ENCODE measurements at regions not wholly inside any gene's neighbourhood (a gene's known extent, or its start where the extent isn't known, plus 50 kb on each side); places are given as distances from the start of the nearest gene placed in this dataset.

DNA sequence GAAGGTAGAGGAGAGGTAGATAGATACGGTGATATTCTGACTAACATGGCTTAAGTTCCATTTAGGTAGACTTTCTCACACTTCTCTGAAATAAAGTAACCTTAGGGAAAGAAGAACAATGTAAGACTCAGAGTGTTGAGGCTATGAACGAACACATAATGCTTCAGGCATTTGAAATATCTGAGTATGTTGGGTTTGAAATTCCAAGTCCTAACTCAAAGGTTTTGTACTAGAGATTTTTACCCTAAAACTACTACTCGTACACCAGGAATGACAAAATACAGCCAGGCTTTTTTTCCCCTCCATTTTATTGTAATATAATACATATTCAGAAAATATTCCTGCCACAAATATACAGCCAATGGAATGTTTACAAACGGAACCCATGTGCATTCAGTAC is 592.6 kb downstream of the ETS1 start:
- H3K27ac ChIP-seq (ENCODE audit: low read depth, low read length) = no peak overlapping the region
- H3K9ac ChIP-seq (ENCODE audit: extremely low read depth, low read length, poor library complexity, severe bottlenecking) = no peak overlapping the region
- TF ChIP-seq, protein P1, sequence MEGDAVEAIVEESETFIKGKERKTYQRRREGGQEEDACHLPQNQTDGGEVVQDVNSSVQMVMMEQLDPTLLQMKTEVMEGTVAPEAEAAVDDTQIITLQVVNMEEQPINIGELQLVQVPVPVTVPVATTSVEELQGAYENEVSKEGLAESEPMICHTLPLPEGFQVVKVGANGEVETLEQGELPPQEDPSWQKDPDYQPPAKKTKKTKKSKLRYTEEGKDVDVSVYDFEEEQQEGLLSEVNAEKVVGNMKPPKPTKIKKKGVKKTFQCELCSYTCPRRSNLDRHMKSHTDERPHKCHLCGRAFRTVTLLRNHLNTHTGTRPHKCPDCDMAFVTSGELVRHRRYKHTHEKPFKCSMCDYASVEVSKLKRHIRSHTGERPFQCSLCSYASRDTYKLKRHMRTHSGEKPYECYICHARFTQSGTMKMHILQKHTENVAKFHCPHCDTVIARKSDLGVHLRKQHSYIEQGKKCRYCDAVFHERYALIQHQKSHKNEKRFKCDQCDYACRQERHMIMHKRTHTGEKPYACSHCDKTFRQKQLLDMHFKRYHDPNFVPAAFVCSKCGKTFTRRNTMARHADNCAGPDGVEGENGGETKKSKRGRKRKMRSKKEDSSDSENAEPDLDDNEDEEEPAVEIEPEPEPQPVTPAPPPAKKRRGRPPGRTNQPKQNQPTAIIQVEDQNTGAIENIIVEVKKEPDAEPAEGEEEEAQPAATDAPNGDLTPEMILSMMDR (conservative IDR thresholded peaks at IDR 0.05) = no peak

DNA sequence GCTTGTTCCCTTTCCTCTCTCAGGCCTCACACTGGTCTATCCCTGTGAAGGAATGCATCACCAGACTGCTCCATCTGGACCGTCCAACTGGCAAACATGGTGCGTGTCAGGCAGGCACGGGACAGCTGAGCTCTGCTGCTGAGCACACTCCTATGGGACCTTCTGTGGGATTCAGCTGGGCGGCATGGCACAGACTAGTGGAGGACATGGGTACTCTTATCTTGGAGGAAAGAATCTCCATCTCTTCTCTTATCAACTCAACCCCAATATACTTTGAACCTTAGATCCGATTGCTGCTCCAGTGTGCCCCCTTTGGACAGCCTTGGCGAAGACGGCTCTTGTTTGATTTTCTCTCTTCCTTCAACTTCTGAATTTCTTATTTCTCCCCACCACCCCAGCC is 593.6 kb downstream of the ETS1 start:
- WGBS, 2 experiments (ENCODE audit: insufficient coverage in 1 of 2, insufficient read length in 1 of 2) = 94 to 97% methylated on average over 6 to 7 of the region's 7 CpGs
- no peak overlapping the region for H3K9ac ChIP-seq (ENCODE audit: extremely low read depth, low read length, poor library complexity, severe bottlenecking)
- no peak overlapping the region for H3K27ac ChIP-seq (ENCODE audit: low read depth, low read length)
- no peaks in the 10 kb centered on the region for H3K27me3 Mint-ChIP-seq (ENCODE audit: insufficient read depth)
- H3K27me3 ChIP-seq (ENCODE audit: control insufficient read depth, insufficient read depth, low read length, poor library complexity, severe bottlenecking) = no peaks in the 10 kb centered on the region
- no peak overlapping the region for H3K4me3 Mint-ChIP-seq
- H3K4me1 ChIP-seq (ENCODE audit: control insufficient read depth, insufficient read depth, low read length) = peaks cover 11% of the 10 kb centered on the region
- H3K4me3 ChIP-seq (ENCODE audit: low read length) = no peak overlapping the region
- no peaks in the 10 kb centered on the region for H3K9me3 ChIP-seq (ENCODE audit: control insufficient read depth, low read length)
- H3K9me3 Mint-ChIP-seq = no peaks in the 10 kb centered on the region
- no peaks in the 10 kb centered on the region for H3K36me3 ChIP-seq (ENCODE audit: control insufficient read depth, insufficient read depth, low read length)
- TF ChIP-seq, protein P1 (conservative IDR thresholded peaks at IDR 0.05) = peak; percentile 70
- no peak overlapping the region for H3K27ac Mint-ChIP-seq
- H3K36me3 Mint-ChIP-seq (ENCODE audit: low read depth) = no peaks in the 10 kb centered on the region
- peak; percentile 76 for DNase-seq
- H3K4me1 Mint-ChIP-seq = peaks cover 23% of the 10 kb centered on the region

More for the DNA sequence above, 592.6 kb downstream of the ETS1 start:
- Mint-ChIP-seq H3K36me3 (ENCODE audit: low read depth) (no peaks in the 10 kb centered on the region), H3K27me3 (ENCODE audit: insufficient read depth) (no peaks in the 10 kb centered on the region), H3K4me1 (peaks cover 20% of the 10 kb centered on the region), H3K4me3 (no peak overlapping the region), H3K27ac (no peak overlapping the region), H3K9me3 (no peaks in the 10 kb centered on the region)
- Histone ChIP-seq H3K9me3 (ENCODE audit: control insufficient read depth, low read length) (no peaks in the 10 kb centered on the region), H3K4me3 (ENCODE audit: low read length) (no peak overlapping the region), H3K36me3 (ENCODE audit: control insufficient read depth, insufficient read depth, low read length) (no peaks in the 10 kb centered on the region), H3K4me1 (ENCODE audit: control insufficient read depth, insufficient read depth, low read length) (peaks cover 9% of the 10 kb centered on the region), H3K27me3 (ENCODE audit: control insufficient read depth, insufficient read depth, low read length, poor library complexity, severe bottlenecking) (no peaks in the 10 kb centered on the region)
- 81 to 100% methylated on average over 1 to 4 of the region's 4 CpGs for WGBS, 2 experiments (ENCODE audit: insufficient coverage in 1 of 2, insufficient read length in 1 of 2)
- no peak for DNase-seq

DNA sequence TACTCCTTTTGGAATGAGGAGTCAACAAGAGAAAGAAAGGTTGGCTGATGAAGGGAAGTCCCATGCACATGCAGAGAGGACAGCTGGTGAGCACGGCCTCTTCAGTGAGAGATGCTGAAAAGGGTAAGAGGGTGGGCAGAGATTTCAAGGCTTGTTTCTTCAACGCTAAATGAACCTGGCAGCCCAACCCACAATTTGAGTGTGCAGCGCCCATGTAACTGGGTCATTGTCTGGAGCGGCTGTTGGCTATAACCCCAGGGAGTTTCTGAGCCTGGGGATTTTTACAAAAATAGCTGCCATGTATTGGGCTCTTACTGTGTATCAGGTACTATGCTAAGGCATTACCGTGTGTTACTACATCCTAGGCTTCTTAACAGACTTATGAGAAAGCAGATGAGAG is 594.1 kb downstream of the ETS1 start:
- no peaks in the 10 kb centered on the region for H3K9me3 ChIP-seq (ENCODE audit: control insufficient read depth, low read length)
- 89 to 90% methylated on average over 5 of the region's 5 CpGs for WGBS, 2 experiments (ENCODE audit: insufficient coverage in 1 of 2, insufficient read length in 1 of 2)
- TF ChIP-seq, protein P1 (conservative IDR thresholded peaks at IDR 0.05) = no peak
- no peak overlapping the region for H3K4me3 ChIP-seq (ENCODE audit: low read length)
- H3K27ac Mint-ChIP-seq = no peak overlapping the region
- H3K4me3 Mint-ChIP-seq = no peak overlapping the region
- no peaks in the 10 kb centered on the region for H3K36me3 ChIP-seq (ENCODE audit: control insufficient read depth, insufficient read depth, low read length)
- H3K27me3 Mint-ChIP-seq (ENCODE audit: insufficient read depth) = no peaks in the 10 kb centered on the region
- no peak overlapping the region for H3K9ac ChIP-seq (ENCODE audit: extremely low read depth, low read length, poor library complexity, severe bottlenecking)
- H3K27me3 ChIP-seq (ENCODE audit: control insufficient read depth, insufficient read depth, low read length, poor library complexity, severe bottlenecking) = no peaks in the 10 kb centered on the region
- DNase-seq = no peak
- H3K27ac ChIP-seq (ENCODE audit: low read depth, low read length) = no peak overlapping the region
- H3K4me1 Mint-ChIP-seq = peaks cover 23% of the 10 kb centered on the region
- peaks cover 11% of the 10 kb centered on the region for H3K4me1 ChIP-seq (ENCODE audit: control insufficient read depth, insufficient read depth, low read length)
- H3K9me3 Mint-ChIP-seq = no peaks in the 10 kb centered on the region
- H3K36me3 Mint-ChIP-seq (ENCODE audit: low read depth) = no peaks in the 10 kb centered on the region
